Epidermal melanocyte (primary cell): ENCODE measurements at regions not wholly inside any gene's neighbourhood (a gene's known extent, or its start where the extent isn't known, plus 50 kb on each side); places are given as distances from the start of the nearest gene placed in this dataset.
"Not testable (repeated sequence)": the region's sequence is repeated elsewhere in the genome, so short reads cannot be mapped to it uniquely, and the experiment has no call there.

ENCODE experiments used
- DNase-seq: peaks from one replicate; pipeline ENCODE4 v3.0.0; 2011; ENCODE audit warnings: low spot score; ENCODE audit not compliant: insufficient read length

DNA sequence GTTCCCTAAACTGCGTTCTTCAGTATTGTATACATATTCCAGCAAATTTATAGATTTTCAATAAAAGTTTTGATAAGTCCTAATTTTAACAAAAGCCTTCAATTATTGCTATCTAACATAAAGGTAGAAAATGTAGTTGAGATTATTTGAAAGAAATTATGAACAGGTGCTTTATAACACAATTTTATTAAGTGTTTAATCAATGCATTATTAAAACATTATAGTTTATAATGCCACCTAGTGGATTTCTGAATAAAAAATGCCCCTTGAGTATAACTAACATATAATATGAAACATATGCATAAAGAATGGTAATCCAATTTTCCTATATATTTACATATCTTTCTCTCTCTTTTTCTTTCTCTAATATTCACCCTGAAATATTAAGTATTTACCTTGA lies 515.3 kb downstream of the SLC6A15 start:
- no peak for DNase-seq

DNA sequence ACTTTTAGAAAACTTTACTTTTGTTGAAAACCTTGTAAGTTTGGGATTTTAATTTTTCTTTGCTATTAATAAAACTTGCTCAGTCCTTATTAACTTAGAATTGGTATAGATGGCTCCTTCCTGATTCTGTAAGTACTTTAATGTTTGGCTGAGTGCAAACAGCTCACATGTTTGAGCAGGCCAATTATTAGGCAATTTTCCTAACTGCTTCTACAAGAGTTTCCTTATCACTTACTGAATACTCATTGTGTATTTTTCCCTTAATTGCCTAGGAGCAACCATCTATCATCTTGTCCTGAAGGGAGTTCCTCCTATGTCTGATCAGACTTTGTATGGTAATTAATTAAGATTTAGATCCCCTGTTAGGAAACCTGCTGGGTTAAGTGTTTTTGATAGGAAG lies 521.4 kb downstream of the SLC6A15 start:
- not testable (repeated sequence) for DNase-seq

DNA sequence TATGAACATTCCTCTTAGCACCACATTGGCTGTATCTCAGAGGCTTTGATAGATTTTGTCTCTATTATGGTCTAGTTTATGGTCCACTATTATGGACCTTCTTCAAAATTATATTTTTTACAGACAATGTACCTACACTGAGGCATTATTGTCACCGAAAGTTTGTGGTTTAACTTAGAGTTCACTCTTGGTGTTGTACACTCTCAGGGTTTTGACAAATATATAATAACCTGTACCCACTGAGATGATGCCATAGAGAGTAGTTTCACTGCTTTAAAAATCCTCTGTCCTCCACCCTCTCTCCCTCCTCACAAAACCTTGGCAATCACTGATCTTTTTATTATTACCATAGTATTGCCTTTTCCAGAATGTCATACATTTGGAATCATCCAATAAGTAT lies 528.2 kb downstream of the SLC6A15 start:
- no peak for DNase-seq

DNA sequence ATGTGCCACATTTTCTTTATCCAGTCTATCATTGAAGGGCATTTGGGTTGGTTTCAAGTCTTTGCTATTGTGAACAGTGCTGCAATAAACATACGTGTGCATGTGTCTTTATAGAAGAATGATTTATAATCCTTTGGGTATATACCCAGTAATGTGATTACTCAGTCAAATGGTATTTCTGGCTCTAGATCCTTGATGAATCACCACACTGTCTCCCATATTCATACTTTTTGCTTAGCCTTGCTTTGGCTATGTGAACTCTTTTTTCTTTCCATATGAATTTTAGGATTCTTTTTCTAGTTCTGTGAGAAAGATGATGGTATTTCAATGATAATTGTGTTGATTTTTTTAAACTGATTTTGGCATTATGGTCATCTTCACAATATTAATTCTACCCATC lies 530.1 kb downstream of the SLC6A15 start:
- DNase-seq, result not testable (repeated sequence)

DNA sequence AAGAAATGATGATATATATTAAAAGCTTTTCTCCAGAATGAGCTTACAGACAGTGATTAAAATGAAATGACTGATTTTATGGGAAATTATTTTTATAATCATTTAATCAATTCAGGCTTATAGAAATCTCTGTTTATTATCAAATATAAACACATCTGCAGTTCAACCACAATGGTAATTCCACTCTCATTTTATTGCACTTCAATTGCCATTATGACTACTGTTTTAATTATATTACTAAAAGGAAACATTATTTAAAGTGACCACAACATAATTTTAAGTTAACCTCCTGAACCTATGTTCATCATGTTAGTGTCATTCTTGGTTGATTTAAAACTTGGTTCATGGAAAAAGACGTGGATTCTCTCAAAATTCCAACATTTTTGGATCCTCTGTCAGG lies 536.3 kb downstream of the SLC6A15 start:
- no peak for DNase-seq

DNA sequence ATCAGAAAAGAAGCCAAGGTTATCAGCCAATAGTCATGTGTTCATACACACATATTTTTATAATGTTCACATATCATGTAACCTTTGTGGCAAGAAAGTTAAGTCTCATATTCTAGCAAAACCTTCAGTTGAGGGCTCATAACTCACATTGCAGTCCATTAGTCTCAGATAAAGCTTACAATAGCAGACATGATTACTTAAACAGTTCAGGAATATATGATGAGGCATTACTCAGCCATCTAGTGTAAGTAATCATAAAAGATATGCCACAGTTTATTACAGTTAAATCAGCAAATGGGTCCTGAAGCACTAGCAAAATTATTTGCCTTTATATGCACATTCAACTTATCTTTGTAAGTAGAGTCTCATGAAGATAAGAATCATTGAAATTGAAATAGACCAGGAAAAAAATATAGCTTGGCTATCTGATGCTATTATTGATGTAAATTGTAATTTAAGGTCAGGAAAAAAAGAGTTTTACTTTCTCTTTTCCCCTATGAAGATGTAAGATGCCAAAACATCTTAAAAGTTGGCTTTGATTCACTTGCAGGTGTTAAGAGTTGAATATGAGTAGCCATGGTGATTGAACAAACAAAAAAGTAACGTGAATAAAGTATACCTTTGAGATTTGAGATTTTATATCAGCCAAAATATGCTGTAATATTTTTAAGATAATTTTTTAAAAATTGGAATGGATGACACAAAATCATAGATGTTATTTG lies 537.0 kb downstream of the SLC6A15 start:
- no peak for DNase-seq

DNA sequence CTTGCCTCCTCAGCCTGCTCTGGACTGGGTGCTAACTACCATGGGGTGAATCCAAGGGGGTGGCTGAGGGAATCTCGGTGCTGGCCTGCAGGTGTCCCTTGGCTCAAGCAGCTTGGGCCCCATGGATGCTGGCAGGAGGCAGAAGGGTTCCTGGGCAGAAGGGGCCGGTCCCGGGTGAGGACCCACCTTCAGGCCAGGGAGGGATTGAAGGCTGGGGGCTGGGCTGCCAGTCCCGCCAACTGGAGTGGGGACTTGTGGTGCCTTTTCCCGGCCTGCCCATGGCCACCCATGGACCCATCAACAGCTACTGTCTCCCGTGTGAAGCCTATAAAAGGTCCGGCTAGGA lies 550.1 kb downstream of the SLC6A15 start:
- no peak for DNase-seq

DNA sequence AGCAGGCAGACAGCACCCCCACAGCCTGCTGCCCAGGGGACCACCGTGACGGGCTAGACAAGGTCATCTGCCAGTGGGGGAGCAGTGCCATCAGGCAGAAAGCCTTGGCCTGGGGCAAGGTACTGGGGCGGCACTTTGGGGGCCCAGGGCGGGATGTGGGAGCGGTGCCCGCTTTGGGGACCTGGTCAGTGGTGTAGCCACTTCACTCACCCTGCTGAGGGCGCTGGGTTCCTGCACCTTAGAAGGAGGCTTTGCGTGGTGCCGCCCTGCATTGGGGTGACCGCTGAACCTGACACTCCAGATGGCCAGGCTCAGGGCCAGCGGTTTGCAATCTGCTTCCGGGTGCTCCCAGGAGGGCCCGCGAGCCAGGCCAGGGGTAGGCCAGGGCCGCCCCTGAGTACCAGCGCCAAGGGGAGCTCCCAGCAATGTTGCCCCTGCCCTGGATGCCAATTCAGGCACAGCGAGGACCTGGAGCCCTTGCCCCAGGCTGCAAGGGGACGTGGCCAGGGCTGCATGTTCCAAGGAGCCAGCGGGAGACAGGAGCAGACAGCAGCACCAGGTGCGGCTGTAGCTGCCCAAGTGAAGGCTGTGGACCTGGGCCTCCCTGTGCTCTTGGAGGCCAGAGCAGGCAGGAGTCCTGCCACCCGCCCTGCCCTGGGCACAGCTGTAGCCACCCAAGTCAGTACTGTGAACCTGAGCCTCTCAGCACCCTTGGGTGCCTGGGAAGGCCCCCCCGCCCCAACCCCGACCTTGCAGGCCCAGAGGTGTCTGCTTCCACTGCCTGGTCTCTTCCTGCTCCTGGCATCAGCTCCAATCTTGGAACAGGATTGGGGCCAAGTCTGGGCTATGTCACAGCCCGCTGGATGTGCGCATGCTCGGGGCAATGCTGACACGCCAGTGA lies 550.7 kb downstream of the SLC6A15 start:
- DNase-seq, result no peak

DNA sequence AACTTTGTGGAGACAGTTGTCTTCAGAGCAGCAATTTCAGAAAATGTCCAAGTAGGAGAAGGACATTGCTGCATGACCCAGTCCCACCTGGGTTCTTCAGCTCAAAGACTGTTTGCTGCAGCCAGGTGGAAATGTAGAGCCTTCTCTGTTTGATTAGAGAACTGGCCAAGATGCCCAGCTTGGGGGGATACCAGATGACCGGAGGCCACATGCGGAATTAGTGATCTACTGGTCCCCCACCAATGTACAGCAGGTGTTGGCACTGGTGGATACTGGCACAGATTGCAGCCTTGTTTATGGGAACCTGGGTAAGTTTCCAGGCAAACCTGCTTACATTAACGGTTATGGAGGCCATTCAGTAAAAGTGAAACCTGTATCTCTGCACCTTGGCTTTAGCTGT lies 555.3 kb downstream of the SLC6A15 start:
- DNase-seq, result no peak

DNA sequence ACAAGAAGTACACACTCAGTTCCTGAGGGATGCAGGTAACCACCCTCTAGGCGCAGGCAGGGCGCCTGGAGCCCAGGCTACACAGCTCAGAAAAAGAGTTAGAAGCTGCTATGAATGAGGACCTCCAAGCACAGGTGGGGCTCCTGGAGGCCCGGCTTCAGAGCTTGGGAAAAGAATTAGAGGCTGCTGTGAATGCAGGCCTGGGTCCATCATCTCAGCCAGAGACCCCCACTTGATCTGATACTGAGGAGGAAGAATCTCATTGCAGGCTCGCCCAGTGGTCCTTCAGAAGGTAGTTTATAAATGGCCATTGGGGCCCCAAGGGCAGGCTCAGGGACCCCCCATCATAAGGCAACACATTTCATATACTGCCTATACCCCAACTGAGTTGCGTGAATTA lies 556.4 kb downstream of the SLC6A15 start:
- no peak for DNase-seq

DNA sequence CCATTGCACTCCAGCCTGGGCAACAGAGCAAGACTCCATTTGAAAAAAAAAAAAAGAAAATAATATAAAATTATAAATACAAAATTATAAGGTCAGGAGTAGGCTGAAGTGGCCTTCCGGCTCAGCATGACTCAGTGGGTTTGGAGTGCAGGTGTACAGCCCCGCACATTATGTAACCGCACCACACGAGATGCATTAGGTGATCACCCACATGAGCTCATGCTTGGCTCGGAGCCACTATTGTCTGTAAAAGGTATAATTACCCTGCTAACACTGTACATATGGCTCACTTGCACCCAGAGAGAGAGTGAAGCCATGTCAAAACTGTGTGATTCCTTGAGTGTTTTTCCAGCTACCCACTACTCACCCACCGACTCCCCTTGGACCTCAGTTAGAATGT lies 557.0 kb downstream of the SLC6A15 start:
- DNase-seq, result no peak

DNA sequence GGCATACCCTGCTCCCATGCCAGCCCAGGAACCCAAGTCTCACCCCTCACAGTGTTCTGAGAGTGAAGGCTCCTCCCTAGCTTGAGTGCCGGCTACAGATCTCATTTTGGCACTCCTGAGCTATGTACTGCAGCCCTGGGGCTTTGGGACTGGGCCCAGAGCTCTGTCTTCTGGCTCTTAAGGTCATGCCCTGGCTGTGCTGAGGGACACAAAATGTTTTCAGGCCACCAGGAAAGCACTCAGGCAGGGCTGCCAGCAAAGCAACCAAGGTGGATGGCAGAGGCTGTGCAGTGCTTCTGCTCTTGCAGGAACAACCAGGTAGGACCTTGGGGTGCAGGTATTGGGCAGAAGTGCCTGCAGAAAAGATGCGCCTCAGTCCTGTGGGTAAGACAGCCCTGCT lies 564.0 kb downstream of the SLC6A15 start:
- DNase-seq, result no peak

DNA sequence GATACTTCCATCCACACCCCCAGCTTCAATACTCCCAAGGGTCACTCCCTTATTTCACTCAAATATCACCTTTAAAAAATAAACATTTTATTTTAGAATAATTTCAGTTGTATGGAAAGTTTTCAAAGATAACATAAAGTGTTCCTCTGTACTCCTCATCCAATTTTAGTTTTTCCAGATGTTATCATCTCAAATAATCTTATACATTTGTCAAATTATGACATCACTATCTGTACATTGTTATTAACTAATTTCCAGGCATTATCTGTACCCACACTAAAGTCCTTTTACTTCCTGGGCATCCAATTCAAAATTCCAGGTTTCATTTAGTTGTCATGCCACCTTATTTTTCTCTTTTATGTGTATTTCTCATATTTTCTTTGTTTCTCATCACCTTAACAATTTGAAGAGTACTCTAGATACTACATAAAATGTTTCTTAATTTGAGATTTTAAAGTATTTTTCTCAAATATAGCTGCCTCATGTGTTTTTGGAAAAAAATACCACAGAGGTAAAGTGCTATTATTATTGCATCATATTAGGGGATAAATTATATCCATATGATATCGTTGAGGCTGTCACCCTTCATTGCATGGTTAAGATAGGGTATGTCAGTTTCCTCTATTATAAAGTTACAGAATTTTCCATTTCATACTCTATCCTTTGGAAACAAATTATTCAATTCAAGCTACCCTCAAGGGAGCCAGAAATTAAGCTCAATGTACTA lies 571.0 kb downstream of the SLC6A15 start:
- no peak for DNase-seq

DNA sequence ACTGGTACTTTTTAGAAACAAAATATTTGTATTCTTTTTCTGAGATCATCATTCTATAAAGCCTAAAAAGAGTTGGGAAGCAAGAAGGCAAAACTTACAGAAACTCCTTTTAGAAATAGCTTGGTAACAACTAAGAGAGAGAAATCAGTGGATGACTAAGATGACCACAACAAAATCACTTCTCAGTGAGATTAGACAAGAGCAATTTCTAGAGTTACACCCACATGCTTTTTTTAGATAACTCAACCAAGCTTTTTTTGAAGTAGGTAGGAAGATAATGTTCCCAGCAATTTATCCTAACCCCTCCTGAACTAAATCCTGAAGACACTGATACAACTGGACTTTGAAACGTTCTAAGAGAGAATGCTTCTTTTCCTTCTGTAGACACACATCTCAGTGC lies 576.4 kb downstream of the SLC6A15 start:
- DNase-seq, result no peak

DNA sequence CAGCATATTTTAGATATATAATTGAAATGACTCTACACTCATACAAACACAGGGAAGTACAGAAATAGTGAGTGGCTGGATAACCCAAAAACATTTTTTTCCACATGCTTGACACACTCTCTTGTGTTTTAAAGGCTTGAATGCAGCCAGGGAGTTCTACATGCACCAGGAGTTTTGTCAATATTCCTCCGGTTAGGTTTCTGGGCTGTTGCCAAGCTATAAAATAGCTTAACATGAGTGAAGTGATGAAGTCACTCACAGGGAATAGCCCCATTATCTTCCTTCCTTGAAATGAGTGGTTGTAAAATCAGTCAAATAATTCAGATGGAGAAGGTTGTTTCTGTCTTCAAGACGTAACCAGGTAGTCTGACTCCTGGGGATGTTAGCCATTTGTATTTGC lies 582.7 kb downstream of the SLC6A15 start:
- no peak for DNase-seq

DNA sequence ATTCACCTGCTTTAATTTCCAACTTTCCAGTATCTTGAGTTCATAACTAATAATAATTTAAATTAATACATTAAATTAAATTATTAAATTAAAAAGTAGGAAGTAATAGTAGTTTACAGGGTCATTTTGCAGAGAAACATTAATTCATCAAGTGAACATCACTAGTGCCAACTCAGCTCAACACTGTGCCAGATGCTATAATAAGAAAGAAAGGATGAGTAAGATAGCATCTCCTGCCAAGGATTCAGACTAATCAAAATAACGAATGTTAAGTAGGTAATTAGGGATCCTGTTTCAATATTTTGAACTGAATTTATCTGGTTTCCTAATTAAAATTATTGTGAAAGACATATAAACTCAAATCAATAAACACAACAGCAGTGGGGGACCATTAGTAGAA lies 596.7 kb downstream of the SLC6A15 start:
- DNase-seq, result no peak

DNA sequence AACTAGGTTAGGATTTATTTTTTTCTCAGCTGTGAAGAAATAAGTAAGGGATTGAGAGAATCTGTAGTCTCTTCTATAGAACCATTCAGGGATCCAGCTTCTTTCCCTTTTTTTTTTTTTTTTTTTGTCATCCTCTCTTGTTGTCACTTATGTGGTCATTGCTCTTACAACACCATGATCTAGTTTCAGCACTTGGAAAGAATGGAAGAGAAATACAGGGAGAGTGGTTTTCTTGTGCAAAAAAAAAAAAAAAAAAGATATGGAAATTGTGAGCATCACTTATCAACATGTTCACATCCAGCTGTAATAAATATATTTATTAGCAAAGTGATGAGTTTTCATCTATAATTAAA lies 599.3 kb downstream of the SLC6A15 start:
- DNase-seq, result no peak

DNA sequence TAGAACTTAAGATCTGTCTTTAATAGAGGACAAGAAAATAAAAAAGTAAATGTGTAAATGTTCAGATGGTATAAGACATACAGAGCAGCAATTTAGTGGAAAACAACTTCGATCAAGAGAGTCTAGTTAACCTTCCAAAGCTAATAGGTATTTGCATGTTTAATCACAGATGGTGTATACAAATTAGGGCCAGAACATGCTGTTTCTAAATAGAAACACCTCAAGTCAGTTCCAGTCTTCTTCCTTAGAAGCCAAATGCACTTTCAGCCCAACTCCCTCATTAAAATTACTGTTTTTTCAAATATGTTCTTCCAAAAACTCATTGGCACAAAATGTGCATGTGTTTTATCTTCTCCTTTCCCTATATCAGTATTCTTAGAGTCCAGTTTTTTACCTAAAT lies 604.4 kb downstream of the SLC6A15 start:
- no peak for DNase-seq

DNA sequence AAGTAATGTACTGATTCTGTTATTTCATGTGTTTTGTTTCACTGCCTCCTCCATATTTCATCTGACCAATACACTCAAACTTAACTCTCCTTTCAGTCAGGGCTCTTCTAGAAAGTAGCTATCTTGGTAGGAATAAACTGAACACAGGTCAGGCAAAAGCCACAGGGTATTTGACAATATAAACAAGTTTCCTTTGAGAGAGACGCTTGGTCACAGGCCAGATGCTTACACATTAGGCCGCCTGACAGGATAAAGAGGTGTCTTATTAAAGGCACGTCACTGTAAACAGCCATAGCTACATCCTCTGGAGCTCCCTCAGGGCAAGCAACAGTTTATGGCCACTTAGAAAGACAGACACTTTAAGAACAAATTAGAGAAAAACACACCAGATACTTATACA lies 607.5 kb downstream of the SLC6A15 start:
- DNase-seq, result no peak

DNA sequence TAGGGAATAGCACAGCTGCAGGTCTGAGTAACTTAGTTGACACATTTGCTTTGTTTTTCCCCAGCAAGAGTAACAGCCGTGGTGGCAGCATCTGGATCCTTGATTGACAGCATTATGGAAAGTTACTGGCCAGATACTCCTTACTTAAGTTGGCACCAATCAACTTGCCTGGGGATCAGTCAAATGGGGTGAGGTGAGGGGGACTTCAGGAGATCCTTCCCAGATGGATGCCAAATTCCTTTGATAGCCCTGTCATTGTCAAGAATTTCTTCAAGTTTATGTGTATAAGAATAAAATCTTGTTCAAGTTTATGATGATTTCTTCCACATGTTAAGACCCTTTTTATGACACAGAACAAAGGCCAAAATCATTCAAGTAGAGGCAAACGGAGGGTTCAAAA lies 618.4 kb downstream of the SLC6A15 start:
- no peak for DNase-seq

DNA sequence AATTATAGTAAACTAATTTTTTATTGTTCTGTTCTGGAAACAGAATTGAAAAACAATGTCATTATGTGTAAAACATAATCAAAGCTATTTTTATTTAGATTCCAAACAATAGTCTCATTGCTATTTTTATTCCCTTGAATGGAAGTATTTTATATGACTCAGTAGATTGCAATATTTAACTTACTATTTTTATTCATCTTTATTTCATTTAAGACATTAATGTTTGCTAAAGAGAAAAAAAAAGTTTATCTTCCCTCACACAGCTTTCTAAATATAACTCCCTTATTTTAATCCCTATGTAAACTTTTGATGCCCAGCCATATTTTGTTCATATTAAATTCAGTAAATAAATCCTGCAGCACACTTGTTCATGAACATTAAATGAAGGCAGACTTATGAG lies 622.4 kb downstream of the SLC6A15 start:
- no peak for DNase-seq

DNA sequence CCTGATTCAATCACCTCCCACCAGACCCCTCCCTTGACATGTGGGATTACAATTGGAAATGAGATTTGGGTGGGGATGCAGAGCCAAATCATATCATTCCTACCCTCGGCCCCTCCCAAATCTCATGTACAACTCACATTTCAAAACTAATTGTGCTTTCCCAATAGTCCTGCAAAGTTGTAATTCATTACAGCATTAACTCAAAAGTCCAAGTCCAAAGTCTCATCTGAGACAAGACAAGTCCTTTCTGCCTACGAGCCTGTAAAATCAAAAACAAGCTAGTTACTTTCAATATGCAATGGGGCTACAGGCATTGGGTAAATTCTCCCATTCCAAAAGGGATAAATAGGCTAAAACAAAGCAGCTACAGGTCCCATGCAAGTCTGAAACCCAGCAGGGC lies 634.6 kb downstream of the SLC6A15 start:
- no peak for DNase-seq
